HCT116 (cell line): ENCODE measurements at regions not wholly inside any gene's neighbourhood (a gene's known extent, or its start where the extent isn't known, plus 50 kb on each side); places are given as distances from the start of the nearest gene placed in this dataset.

Experiments
- ATAC-seq: fragments of 200-7000 bp; cut with Tn5 transposase; 2 replicates; pipeline ENCODE4 v1.9.1; 2020; ENCODE audit warnings: mild to moderate bottlenecking, moderate library complexity
- BruUV-seq: library from RNA; stranded (reverse); fragments of 400-500 nt; replicated peaks from 2 replicates; lab custom pipeline; 2021; lab: Mats Ljungman, UMichigan
- CTCF ChIA-PET: fragments of 300-600 bp; sonication (Branson Sonifier 250); formaldehyde crosslinking; loops from one replicate; lab custom pipeline; 2021; ENCODE audit warnings: antibody characterized with exemption; lab: Charles Lee
- POLR2A ChIA-PET: fragments of 300-600, 350-600 bp; sonication (Branson Sonifier 250); formaldehyde crosslinking; loops from one replicate; lab custom pipeline; 2021; ENCODE audit warnings: antibody characterized with exemption; lab: Charles Lee
- RAD21 ChIA-PET, 2 experiments: fragments of 300-600 bp; sonication (Branson Sonifier 250); formaldehyde crosslinking; loops; one replicate each; lab custom pipeline; 2023; ENCODE audit warnings: low total read pairs in 2 of 2; ENCODE audit not compliant: uncharacterized antibody in 2 of 2, unreplicated experiment in 2 of 2, low non-redundant PET in 1 of 2; lab: Charles Lee
- DNase-seq: peaks from one replicate; pipeline ENCODE4 v3.0.0-alpha.2; 2010; ENCODE audit warnings: low read depth, low spot score
- H2AFZ ChIP-seq: fragments of 200-600 bp; shearing (Covaris generic), sonication (generic); 2 replicates; pipeline ENCODE4 v1.6.1; 2017; ENCODE audit warnings: low read depth, mixed run types, mixed read lengths, antibody characterized with exemption, low read length; ENCODE audit not compliant: poor library complexity, severe bottlenecking
- H3K27ac ChIP-seq: 2 replicates; pipeline ENCODE4 v1.5.1; 2012; ENCODE audit warnings: low read depth, low read length
- H3K27me3 ChIP-seq: fragments of 200-600 bp; sonication (generic); 2 replicates; pipeline ENCODE4 v1.6.1; 2016; ENCODE audit warnings: mixed run types, low read length, mixed read lengths; ENCODE audit not compliant: insufficient read depth
- H3K36me3 ChIP-seq, 2 experiments: fragments of 200-500 bp in 1 of 2; fragments of 200-600 bp in 1 of 2; sonication (Bioruptor generic) in 1 of 2; sonication (generic) in 1 of 2; 2 replicates each; pipeline versions ENCODE4 v1.5.1 to v1.6.1; 2014 to 2016; ENCODE audit warnings: low read length in 2 of 2, inconsistent platforms in 1 of 2, mixed read lengths in 1 of 2, mixed run types in 1 of 2; ENCODE audit not compliant: insufficient read depth in 2 of 2, control insufficient read depth in 1 of 2
- H3K4me1 ChIP-seq, 2 experiments: fragments of 200-600 bp in 1 of 2; sonication (generic) in 1 of 2; 2 replicates each; pipeline versions ENCODE4 v1.5.1 to v1.6.1; 2012 to 2017; ENCODE audit warnings: low read length in 2 of 2, inconsistent platforms in 1 of 2, mild to moderate bottlenecking in 1 of 2, mixed read lengths in 1 of 2, mixed run types in 1 of 2, moderate library complexity in 1 of 2; ENCODE audit not compliant: insufficient read depth in 2 of 2, control insufficient read depth in 1 of 2
- H3K4me2 ChIP-seq: fragments of 200-600 bp; sonication (generic); 2 replicates; pipeline ENCODE4 v1.6.1; 2017; ENCODE audit warnings: mixed run types, low read length, mixed read lengths
- H3K4me3 ChIP-seq, 2 experiments: fragments of 200-600 bp in 1 of 2; sonication (generic) in 1 of 2; replicated peaks in 1 of 2; 2 replicates each; pipeline ENCODE4 v1.5.1; 2011 to 2016; ENCODE audit warnings: low read length in 2 of 2, control low read depth in 1 of 2, low read depth in 1 of 2, mild to moderate bottlenecking in 1 of 2, mixed read lengths in 1 of 2, mixed run types in 1 of 2
- H3K79me2 ChIP-seq: fragments of 200-600 bp; sonication (generic); 2 replicates; pipeline ENCODE4 v1.6.1; 2017; ENCODE audit warnings: mild to moderate bottlenecking, mixed run types, low read length, moderate library complexity, mixed read lengths; ENCODE audit not compliant: insufficient read depth
- H3K9ac ChIP-seq: fragments of 200-600 bp; sonication (generic); 2 replicates; pipeline ENCODE4 v1.6.1; 2016; ENCODE audit warnings: low read length, mixed read lengths
- H3K9me2 ChIP-seq: fragments of 200-600 bp; sonication (generic), shearing (Covaris generic); 2 replicates; pipeline ENCODE4 v1.6.1; 2017; ENCODE audit warnings: mixed run types, mild to moderate bottlenecking, moderate library complexity; ENCODE audit not compliant: insufficient read depth
- H3K9me3 ChIP-seq, 2 experiments: fragments of 200-500 bp in 1 of 2; fragments of 200-600 bp in 1 of 2; sonication (Bioruptor generic) in 1 of 2; sonication (generic) in 1 of 2; 2 replicates each; pipeline ENCODE4 v1.6.1; 2014 to 2017; ENCODE audit warnings: low read length in 2 of 2, mixed read lengths in 2 of 2, inconsistent platforms in 1 of 2, low read depth in 1 of 2, mild to moderate bottlenecking in 1 of 2, mixed run types in 1 of 2, moderate library complexity in 1 of 2; ENCODE audit not compliant: control insufficient read depth in 1 of 2, insufficient read depth in 1 of 2
- H4K20me1 ChIP-seq: fragments of 200-600 bp; sonication (generic), shearing (Covaris generic); 2 replicates; pipeline ENCODE4 v1.6.1; 2017; ENCODE audit warnings: mixed run types, mild to moderate bottlenecking, moderate library complexity; ENCODE audit not compliant: insufficient read depth
- CEBPB ChIP-seq: IDR thresholded peaks from 2 replicates; pipeline ENCODE4 v1.6.1; 2012; ENCODE audit warnings: low read depth
- CTCF ChIP-seq, 3 experiments: fragments of 200-600 bp in 1 of 3; sonication (generic) in 1 of 3; IDR thresholded peaks in 2 of 3; conservative IDR thresholded peaks in 1 of 3; 2 replicates each; pipeline ENCODE4 v1.5.1; 2012 to 2017; ENCODE audit warnings: low read depth in 2 of 3, low read length in 2 of 3, antibody characterized with exemption in 1 of 3, borderline replicate concordance in 1 of 3, control low read depth in 1 of 3, mild to moderate bottlenecking in 1 of 3, mixed read lengths in 1 of 3, mixed run types in 1 of 3, moderate library complexity in 1 of 3; ENCODE audit not compliant: insufficient read depth in 1 of 3
- EZH2phosphoT487 ChIP-seq: fragments of 200-600 bp; IDR thresholded peaks from 2 replicates; pipeline ENCODE4 v1.6.1; 2018; ENCODE audit warnings: antibody characterized with exemption, borderline replicate concordance
- POLR2A ChIP-seq: IDR thresholded peaks from 2 replicates; pipeline ENCODE4 v1.7.0; 2011; ENCODE audit warnings: borderline replicate concordance; ENCODE audit not compliant: insufficient read depth, insufficient read length; ENCODE audit errors: extremely low read depth
- POLR2AphosphoS5 ChIP-seq: IDR thresholded peaks from 2 replicates; pipeline ENCODE4 v1.6.1; 2011; ENCODE audit warnings: mild to moderate bottlenecking, low read depth, low read length, moderate library complexity
- REST ChIP-seq: IDR thresholded peaks from 2 replicates; pipeline ENCODE4 v1.6.1; 2012; ENCODE audit warnings: low read depth
- SP1 ChIP-seq: IDR thresholded peaks from 2 replicates; pipeline ENCODE4 v1.6.1; 2012; ENCODE audit warnings: low read depth
- TCF7L2 ChIP-seq: IDR thresholded peaks from 2 replicates; pipeline ENCODE4 v1.7.0; 2011; ENCODE audit warnings: borderline replicate concordance, inconsistent platforms; ENCODE audit not compliant: insufficient read depth, insufficient read length; ENCODE audit errors: extremely low read depth
- intact Hi-C: fragments of 100-400 bp; cut with micrococcal nuclease; formaldehyde crosslinking; loops from 2 replicates; pipeline ENCODE4 v1.10.0; 2022

DNA sequence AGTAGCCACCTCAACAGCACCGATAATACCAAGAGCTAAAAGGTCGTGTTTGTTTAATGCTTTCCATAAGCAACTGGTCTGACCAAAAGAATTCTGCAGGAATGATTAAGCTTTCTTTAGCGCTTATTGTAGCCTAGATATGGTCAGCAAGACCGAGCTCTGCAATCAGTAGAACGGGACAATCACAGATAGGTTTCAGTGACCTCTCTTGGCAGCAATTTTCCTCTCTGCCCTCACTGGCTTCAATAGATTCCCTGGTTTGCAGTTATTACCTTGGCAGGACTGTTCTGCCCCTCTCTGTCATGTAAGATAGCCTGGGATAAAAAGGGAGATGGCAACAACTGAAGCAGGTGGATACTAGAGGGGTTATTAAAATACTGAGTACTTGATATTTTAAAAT, 337.1 kb upstream of the NECTIN3 start (continued):
- TF ChIP-seq EZH2phosphoT487 (no peak), CTCF (IDR thresholded peaks at IDR 0.05 in 2 of 3, conservative IDR thresholded peaks at IDR 0.05 in 1 of 3; ENCODE audit: borderline replicate concordance in 1 of 3, insufficient read depth in 1 of 3, low read depth in 2 of 3, low read length in 2 of 3) (no peak), POLR2A (no peak), POLR2AphosphoS5 (no peak)

- DNase-seq, result no peak
- Histone ChIP-seq H3K36me3 (no peaks in the 10 kb centered on the region), H3K27ac (no peak overlapping the region), H3K9me3 (no peaks in the 10 kb centered on the region), H2AFZ (no peak overlapping the region), H3K4me2 (no peak overlapping the region), H4K20me1 (no peaks in the 10 kb centered on the region), H3K79me2 (no peaks in the 10 kb centered on the region), H3K4me3 (no peak overlapping the region), H3K27me3 (no peaks in the 10 kb centered on the region), H3K9me2 (no peaks in the 10 kb centered on the region), H3K4me1 (no peaks in the 10 kb centered on the region), H3K9ac (no peak overlapping the region)
- POLR2A ChIA-PET, result no interaction called here
- ATAC-seq, result no peak
- RAD21 ChIA-PET, result no interaction called here
- intact Hi-C loops, result no loop called here
- TF ChIP-seq SP1 (no peak), EZH2phosphoT487 (no peak), REST (no peak), CEBPB (no peak), TCF7L2 (no peak)
- no TSS peak for BruUV-seq
- CTCF ChIA-PET, result no interaction called here
Observed at GRCh38 chr3:110736332-110736731, 335.3 kb upstream of the NECTIN3 start.
